Upper lobe of right lung (tissue), 1 donor: ENCODE measurements at regions not wholly inside any gene's neighbourhood (a gene's known extent, or its start where the extent isn't known, plus 50 kb on each side); places are given as distances from the start of the nearest gene placed in this dataset.

Experiments
- ATAC-seq: fragments of 200-7000 bp; cut with Tn5 transposase; one replicate; pipeline ENCODE4 v1.9.1; 2020; ENCODE audit warnings: mild to moderate bottlenecking, moderate library complexity
- DNase-seq: peaks from one replicate; pipeline ENCODE4 v3.0.0-alpha.2; 2020
- H3K27ac ChIP-seq: fragments of 200-600 bp; one replicate; pipeline ENCODE4 v1.8.0; 2022
- H3K27me3 ChIP-seq: fragments of 200-600 bp; one replicate; pipeline ENCODE4 v1.8.0; 2022; ENCODE audit warnings: mild to moderate bottlenecking
- H3K36me3 ChIP-seq: fragments of 200-600 bp; one replicate; pipeline ENCODE4 v1.8.0; 2022
- H3K4me1 ChIP-seq: fragments of 200-600 bp; one replicate; pipeline ENCODE4 v1.8.0; 2022
- H3K4me3 ChIP-seq: fragments of 200-600 bp; one replicate; pipeline ENCODE4 v1.8.0; 2022; ENCODE audit warnings: mild to moderate bottlenecking
- H3K9me3 ChIP-seq: fragments of 200-600 bp; one replicate; pipeline ENCODE4 v1.8.0; 2022
- CTCF ChIP-seq: fragments of 200-600 bp; IDR thresholded peaks from one replicate; pipeline ENCODE4 v1.8.0; 2022; ENCODE audit warnings: antibody characterized with exemption
- intact Hi-C: fragments of 100-400 bp; cut with DNase I; formaldehyde crosslinking; loops from one replicate; pipeline ENCODE4 v1.11.0; 2022
- donor health status: DM: no; HTN: yes; CAD: no; lungs with severe emphysema.

GRCh38 chr2:189298481-189298880 is 118.9 kb upstream of the COL5A2 start:
- no peak overlapping the region for H3K27ac ChIP-seq
- no peaks in the 10 kb centered on the region for H3K4me1 ChIP-seq
- DNase-seq, result no peak
- TF ChIP-seq CTCF, result no peak
- H3K9me3 ChIP-seq, result no peaks in the 10 kb centered on the region
- intact Hi-C loops, result no loop called here
- H3K36me3 ChIP-seq, result no peaks in the 10 kb centered on the region
- no peak for ATAC-seq
- H3K4me3 ChIP-seq, result no peak overlapping the region
- H3K27me3 ChIP-seq, result no peaks in the 10 kb centered on the region

- Histone ChIP-seq H3K27me3 (no peaks in the 10 kb centered on the region), H3K4me1 (no peaks in the 10 kb centered on the region), H3K27ac (no peak overlapping the region), H3K9me3 (no peaks in the 10 kb centered on the region), H3K4me3 (no peak overlapping the region), H3K36me3 (no peaks in the 10 kb centered on the region)
- intact Hi-C loops, result no loop called here
- no peak for TF ChIP-seq CTCF
- DNase-seq, result no peak
- ATAC-seq, result no peak
Measured at GRCh38 chr2:189299974-189300373, 120.4 kb upstream of the COL5A2 start.

- no peaks in the 10 kb centered on the region for H3K36me3 ChIP-seq
- H3K4me1 ChIP-seq, result no peaks in the 10 kb centered on the region
- no peaks in the 10 kb centered on the region for H3K27me3 ChIP-seq
- no peak overlapping the region for H3K27ac ChIP-seq
- DNase-seq (no peak), ATAC-seq (no peak)
- H3K9me3 ChIP-seq, result no peaks in the 10 kb centered on the region
- H3K4me3 ChIP-seq, result no peak overlapping the region
- intact Hi-C loops, result no loop called here
- TF ChIP-seq CTCF, result no peak
Measured at GRCh38 chr2:189300916-189301315, 121.4 kb upstream of the COL5A2 start.

GRCh38 chr2:189302274-189302948 is 122.8 kb upstream of the COL5A2 start:
- no peaks in the 10 kb centered on the region for H3K4me1 ChIP-seq
- no peak for TF ChIP-seq CTCF
- intact Hi-C loops, result no loop called here
- H3K9me3 ChIP-seq, result no peaks in the 10 kb centered on the region
- ATAC-seq, result no peak
- H3K4me3 ChIP-seq, result no peak overlapping the region
- no peak overlapping the region for H3K27ac ChIP-seq
- no peak for DNase-seq
- no peaks in the 10 kb centered on the region for H3K36me3 ChIP-seq
- no peaks in the 10 kb centered on the region for H3K27me3 ChIP-seq

- no peak overlapping the region for H3K4me3 ChIP-seq
- intact Hi-C loops, result no loop called here
- no peaks in the 10 kb centered on the region for H3K36me3 ChIP-seq
- DNase-seq (no peak), ATAC-seq (no peak)
- H3K4me1 ChIP-seq, result no peaks in the 10 kb centered on the region
- H3K27ac ChIP-seq, result no peak overlapping the region
- no peaks in the 10 kb centered on the region for H3K27me3 ChIP-seq
- H3K9me3 ChIP-seq, result no peaks in the 10 kb centered on the region
- TF ChIP-seq CTCF, result no peak
Measured at GRCh38 chr2:189304360-189304759, 124.8 kb upstream of the COL5A2 start.
